Fibroblast of lung (primary cell): ENCODE measurements at regions not wholly inside any gene's neighbourhood (a gene's known extent, or its start where the extent isn't known, plus 50 kb on each side); places are given as distances from the start of the nearest gene placed in this dataset.

ENCODE experiments used
- EZH2 ChIP-seq: IDR thresholded peaks from 2 replicates; pipeline ENCODE4 v1.5.1; 2012; ENCODE audit warnings: low read length, control low read depth, mild to moderate bottlenecking; ENCODE audit errors: missing control alignments
- TF ChIP-seq, protein P1 (sequence below), 2 donors: IDR thresholded peaks in 1 of 2; conservative IDR thresholded peaks in 1 of 2; 1 replicate in 1 of 2; 2 replicates in 1 of 2; pipeline ENCODE4 v1.5.1; 2011 to 2012; ENCODE audit warnings: low read length in 2 of 2, control low read depth in 1 of 2, inconsistent platforms in 1 of 2, low read depth in 1 of 2, mild to moderate bottlenecking in 1 of 2

DNA sequence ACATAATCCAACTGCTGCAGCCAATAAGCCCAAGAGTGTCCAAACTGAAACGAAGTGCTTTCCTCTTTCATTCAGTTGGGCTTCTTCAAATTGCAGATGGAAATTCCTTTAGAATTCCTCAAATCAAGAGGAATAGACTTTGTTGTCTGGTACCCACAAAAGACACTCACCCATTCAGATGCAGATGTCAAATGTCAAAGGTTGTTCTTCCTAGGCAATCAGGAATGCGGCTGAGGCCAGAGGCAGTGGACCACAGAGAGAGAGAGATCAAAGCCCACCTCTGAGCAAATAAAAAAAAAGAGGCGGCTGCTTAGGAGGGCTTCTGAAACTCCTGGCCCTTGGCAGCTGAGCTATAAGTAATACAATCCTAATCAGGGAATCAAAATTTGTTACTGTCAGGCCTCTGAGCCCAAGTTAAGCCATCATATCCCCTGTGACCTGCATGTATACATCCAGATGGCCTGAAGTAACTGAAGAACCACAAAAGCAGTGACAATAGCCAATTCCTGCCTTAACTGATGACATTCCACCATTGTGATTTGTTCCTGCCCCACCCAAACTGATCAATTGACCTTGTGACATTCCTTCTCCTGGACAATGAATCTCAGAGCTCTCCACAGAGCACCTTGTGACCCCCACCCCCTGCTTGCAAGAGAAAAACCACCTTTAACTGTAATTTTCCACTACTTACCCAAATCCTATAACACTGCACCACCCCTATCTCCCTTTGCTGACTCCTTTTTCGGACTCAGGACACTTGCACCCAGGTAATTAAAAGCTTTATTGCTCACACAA is 303.0 kb upstream of the GJE1 start:
- TF ChIP-seq, protein P1, sequence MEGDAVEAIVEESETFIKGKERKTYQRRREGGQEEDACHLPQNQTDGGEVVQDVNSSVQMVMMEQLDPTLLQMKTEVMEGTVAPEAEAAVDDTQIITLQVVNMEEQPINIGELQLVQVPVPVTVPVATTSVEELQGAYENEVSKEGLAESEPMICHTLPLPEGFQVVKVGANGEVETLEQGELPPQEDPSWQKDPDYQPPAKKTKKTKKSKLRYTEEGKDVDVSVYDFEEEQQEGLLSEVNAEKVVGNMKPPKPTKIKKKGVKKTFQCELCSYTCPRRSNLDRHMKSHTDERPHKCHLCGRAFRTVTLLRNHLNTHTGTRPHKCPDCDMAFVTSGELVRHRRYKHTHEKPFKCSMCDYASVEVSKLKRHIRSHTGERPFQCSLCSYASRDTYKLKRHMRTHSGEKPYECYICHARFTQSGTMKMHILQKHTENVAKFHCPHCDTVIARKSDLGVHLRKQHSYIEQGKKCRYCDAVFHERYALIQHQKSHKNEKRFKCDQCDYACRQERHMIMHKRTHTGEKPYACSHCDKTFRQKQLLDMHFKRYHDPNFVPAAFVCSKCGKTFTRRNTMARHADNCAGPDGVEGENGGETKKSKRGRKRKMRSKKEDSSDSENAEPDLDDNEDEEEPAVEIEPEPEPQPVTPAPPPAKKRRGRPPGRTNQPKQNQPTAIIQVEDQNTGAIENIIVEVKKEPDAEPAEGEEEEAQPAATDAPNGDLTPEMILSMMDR (conservative IDR thresholded peaks at IDR 0.05 in 1 of 2, IDR thresholded peaks at IDR 0.05 in 1 of 2; ENCODE audit: low read depth in 1 of 2, low read length in 2 of 2) = no peak
- TF ChIP-seq EZH2 = no peak
